HG03064 (cell line): ENCODE measurements at regions not wholly inside any gene's neighbourhood (a gene's known extent, or its start where the extent isn't known, plus 50 kb on each side); places are given as distances from the start of the nearest gene placed in this dataset.
"Not testable (repeated sequence)": the region's sequence is repeated elsewhere in the genome, so short reads cannot be mapped to it uniquely, and the experiment has no call there.

Experiments used
- ATAC-seq: cut with Tn5 transposase; IDR thresholded peaks from one replicate; pipeline ENCODE4 v1.9.1; 2021; ENCODE audit warnings: low read depth; ENCODE audit not compliant: unreplicated experiment

GRCh38 chrX:4622486-4623167 is 909.2 kb upstream of the PRKX start:
- no peak for ATAC-seq

DNA sequence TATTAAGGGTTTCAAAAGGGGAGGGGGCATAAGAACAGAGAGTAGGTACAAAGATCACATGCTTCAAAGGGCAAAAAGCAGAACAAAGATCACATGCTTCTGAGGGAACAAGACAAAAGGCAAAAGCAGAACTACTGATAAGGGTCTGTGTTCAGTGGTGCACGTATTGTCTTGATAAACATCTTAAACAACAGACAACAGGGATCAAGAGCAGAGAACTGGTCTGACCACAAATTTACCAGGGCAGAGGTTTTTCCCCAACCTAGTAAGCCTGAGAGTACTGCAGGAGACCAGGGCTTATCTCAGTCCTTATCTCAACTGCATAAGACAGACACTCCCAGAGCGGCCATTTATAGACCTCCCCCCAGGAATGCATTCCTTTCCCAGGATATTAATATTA is 900.2 kb upstream of the PRKX start:
- ATAC-seq: not testable (repeated sequence)

GRCh38 chrX:4588893-4589292 is 875.4 kb upstream of the PRKX start:
- ATAC-seq: no peak

- no peak for ATAC-seq
Measured at GRCh38 chrX:4588466-4588865, 875.0 kb upstream of the PRKX start.

DNA sequence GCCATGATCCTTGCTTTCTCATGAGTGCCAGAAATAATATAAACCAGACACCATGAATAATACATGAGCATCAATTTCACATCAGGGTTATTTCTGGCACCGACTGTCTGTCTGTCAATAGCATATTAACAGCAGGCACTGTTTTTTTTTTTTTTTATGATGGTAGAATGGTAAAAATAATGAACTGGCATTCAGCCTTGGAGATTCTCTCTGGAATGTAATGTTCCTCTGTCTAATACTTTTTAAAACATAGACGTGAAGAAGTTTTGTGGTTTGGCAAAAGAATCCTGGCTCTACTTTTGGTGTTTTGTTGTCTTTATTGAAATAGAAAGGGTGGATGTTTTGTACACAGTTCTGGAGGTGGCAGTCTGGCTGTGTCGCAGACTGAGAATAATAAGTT is 874.6 kb upstream of the PRKX start:
- no peak for ATAC-seq

GRCh38 chrX:4579999-4580398 is 866.5 kb upstream of the PRKX start:
- ATAC-seq: no peak

GRCh38 chrX:4579480-4579879 is 866.0 kb upstream of the PRKX start:
- ATAC-seq: no peak

GRCh38 chrX:4572691-4573090 is 859.2 kb upstream of the PRKX start:
- ATAC-seq: no peak

GRCh38 chrX:4570151-4570550 is 856.7 kb upstream of the PRKX start:
- ATAC-seq: no peak

- no peak for ATAC-seq
Measured at GRCh38 chrX:4560192-4560591, 846.7 kb upstream of the PRKX start.

GRCh38 chrX:4550018-4550417 is 836.6 kb upstream of the PRKX start:
- no peak for ATAC-seq

- no peak for ATAC-seq
Measured at GRCh38 chrX:4547213-4547836, 833.9 kb upstream of the PRKX start.

DNA sequence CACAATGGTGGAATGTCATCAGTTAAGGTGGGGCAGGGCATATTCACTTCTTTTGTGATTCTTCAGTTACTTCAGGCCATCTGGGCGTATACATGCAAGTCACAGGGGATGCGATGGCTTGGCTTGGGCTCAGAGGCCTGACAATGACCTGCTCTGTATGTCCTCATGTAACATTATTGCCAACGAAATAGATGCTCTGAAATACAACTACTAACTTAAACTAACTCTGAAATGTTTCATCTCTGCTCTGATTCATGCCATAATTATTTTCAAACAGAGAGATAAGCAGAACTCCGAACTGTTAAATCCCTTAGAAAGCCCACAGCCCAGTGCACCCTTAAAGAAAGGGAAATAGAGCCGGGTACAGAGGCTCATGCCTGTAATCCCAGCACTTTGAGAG is 832.7 kb upstream of the PRKX start:
- ATAC-seq: not testable (repeated sequence)

GRCh38 chrX:4528247-4528646 is 814.8 kb upstream of the PRKX start:
- no peak for ATAC-seq

DNA sequence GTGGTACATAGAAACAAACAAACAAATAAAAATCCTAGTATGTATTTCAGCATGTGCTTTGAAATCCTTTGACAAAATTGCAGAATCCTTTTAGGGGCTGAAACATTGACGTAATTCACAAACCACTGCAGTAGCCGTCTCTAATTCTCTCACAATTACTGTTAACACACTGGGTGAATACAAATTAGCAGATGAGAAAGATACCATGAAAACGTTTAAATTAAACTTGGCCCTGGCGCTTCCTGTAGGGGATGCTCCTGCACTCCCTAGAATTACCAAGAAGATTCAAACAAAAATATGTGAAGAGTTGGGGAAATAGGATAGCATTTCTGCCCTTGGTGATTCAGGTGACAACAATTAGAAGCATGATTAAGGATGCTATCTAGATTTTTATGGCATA is 772.5 kb upstream of the PRKX start:
- no peak for ATAC-seq

GRCh38 chrX:4484266-4484665 is 770.8 kb upstream of the PRKX start:
- ATAC-seq: no peak

DNA sequence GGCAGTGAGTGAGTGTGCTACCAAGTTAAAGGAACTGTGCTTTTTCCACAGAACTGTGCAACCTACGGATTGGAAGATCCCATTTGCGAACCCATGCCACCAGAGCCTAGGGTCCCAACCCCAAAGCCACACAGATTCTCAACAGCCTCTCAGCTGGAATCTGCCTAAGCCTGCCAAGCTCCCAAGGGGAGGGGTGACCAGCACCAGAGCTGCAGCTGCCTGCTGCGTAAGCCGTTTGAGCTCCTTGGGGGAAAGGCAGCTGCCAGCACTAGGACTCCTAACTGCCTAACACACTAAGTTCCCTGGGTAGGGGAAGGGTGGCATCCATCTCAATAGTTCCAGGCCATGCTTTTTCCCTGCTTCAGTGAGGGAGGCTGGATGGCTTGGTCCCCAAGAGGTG is 738.1 kb upstream of the PRKX start:
- no peak for ATAC-seq

DNA sequence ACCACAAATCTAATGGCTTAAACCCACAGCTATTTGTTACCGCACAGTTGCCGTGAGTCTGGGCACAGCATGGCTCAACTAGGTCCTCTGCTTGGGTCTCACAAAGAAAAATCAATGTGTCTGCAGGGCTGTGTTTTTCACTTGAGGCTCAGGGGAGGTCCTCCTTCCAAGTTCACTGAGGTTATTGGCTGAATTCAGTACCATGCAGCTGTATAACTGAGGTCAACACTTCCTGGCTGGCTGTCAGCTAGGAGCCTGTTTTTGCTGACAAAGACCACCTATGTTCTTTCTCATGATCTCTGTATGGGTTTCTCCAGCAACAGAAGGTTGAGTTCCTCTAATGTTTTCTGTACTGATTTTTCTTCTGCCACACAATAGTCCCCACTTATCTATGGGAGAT is 736.7 kb upstream of the PRKX start:
- no peak for ATAC-seq

DNA sequence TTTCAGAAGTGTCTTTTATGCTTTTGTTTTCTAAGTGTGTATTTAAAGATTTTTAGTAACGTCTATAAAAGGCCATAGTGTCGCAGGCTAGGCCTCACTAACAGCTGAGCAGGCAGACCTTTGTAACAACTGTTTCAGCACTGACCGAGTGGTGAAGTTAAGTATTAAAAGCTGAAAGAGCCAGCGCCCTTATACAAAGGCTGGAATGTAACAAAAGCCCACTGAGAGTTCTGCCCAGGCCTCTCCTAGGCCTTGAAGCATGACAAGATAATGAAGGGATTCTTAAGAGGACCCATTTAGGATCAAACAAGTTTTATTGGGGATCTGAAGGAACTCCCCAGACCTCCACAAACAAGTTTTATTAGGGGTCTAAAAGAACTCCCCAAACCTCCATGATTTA is 722.5 kb upstream of the PRKX start:
- no peak for ATAC-seq

DNA sequence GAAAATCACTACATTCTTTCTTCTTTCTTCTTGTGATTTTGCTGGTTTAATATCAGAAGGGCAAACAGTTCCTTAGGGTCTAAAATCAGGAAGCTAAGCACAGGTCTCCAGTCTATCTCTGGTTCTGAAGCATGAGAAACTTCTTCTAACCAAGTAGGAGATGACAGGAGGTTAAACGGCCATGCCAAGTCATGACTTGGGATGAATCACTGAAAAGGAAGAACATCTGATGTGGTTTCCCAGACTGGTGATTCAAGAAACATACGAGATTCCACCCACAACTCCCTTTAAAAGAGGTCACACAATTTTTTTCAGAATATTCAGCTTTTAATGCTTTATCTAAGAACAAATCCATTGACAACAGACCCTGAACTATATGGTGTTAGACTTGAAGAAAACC is 684.0 kb upstream of the PRKX start:
- ATAC-seq: no peak

- no peak for ATAC-seq
Measured at GRCh38 chrX:4382273-4382672, 668.8 kb upstream of the PRKX start.

DNA sequence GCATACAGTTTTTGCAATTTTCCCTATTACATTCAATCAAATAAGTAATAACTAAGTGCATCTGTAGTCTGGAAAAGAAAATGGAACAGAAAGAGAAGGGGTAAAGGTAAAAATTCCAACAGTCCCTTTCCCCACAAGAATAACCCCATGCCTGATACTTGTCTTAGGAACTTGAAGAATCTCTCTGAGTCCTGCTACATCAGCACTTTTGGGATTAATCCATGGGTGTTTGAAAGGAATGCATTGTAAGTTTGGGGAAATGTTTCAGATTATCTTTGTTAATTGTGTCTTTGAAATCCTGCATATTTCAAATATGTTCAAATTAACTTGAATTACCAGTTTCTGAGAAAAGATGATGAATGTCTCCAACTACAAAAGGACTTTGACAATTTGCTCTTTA is 667.3 kb upstream of the PRKX start:
- ATAC-seq: no peak

DNA sequence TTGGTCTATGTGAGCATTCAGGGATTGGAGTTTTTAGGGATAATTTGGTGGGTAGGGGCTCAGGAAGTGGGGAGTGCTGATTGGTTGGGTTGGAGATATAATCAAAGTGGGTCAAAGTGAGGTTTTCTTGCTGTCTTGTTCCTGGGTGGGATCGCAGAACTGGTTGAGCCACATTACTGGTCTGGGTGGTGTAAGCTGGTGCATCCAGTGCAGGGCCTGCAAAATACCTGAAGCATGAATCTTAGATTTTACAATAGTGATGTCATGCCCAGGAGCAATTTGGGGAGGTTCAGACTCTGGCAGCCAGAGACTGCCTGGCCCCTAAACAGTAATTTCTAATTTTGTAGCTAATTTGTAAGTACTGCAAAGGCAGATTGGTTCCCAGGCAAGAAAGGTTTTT is 665.6 kb upstream of the PRKX start:
- no peak for ATAC-seq
